ENCODE measurements at regions not wholly inside any gene's neighbourhood (a gene's known extent, or its start where the extent isn't known, plus 50 kb on each side); places are given as distances from the start of the nearest gene placed in this dataset.

DNA sequence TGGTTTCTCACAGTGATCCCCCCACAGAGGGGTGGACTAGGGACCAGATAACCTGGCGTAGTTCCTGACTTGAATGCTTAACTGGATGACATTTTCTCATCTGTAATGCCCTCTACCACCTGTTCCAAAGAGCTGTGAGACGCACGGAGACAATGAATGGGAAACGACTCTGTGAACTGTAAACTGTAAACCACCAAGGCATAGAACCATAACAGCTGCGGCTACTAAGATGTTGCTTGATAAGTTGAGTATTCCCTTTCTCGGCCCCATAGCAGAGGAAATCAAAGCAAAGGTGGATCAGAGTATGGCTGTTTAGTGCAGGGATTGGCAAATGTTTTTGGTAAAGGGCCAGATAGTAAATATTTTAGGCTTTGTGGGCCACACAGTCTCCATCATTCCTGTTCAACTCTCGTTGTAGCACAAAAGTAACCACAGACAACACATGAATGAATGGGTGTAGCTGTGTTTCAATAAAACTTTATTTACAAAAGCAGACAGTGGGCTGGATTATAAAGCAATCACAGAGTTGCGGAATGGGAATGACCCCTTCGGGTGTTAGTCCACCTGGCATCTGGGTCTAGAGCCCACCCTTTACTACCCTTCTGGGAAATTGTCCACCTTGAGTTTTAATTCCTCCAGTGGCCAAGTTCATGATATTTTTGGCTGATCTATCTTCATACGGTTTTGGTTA is 315.2 kb downstream of the RPS6KC1 start:
- Histone ChIP-seq H3K27ac (no peak overlapping the region), H3K4me3 (no peak overlapping the region), H3K9me3 (no peaks in the 10 kb centered on the region), H3K36me3 (no peaks in the 10 kb centered on the region), H3K27me3 (no peaks in the 10 kb centered on the region), H3K4me1 (no peaks in the 10 kb centered on the region)
- no peak for ATAC-seq
- TF ChIP-seq, protein P1, sequence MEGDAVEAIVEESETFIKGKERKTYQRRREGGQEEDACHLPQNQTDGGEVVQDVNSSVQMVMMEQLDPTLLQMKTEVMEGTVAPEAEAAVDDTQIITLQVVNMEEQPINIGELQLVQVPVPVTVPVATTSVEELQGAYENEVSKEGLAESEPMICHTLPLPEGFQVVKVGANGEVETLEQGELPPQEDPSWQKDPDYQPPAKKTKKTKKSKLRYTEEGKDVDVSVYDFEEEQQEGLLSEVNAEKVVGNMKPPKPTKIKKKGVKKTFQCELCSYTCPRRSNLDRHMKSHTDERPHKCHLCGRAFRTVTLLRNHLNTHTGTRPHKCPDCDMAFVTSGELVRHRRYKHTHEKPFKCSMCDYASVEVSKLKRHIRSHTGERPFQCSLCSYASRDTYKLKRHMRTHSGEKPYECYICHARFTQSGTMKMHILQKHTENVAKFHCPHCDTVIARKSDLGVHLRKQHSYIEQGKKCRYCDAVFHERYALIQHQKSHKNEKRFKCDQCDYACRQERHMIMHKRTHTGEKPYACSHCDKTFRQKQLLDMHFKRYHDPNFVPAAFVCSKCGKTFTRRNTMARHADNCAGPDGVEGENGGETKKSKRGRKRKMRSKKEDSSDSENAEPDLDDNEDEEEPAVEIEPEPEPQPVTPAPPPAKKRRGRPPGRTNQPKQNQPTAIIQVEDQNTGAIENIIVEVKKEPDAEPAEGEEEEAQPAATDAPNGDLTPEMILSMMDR (IDR thresholded peaks at IDR 0.05), result no peak
- intact Hi-C loops (cut with DNase I), result no loop called here
- no peak for DNase-seq

DNA sequence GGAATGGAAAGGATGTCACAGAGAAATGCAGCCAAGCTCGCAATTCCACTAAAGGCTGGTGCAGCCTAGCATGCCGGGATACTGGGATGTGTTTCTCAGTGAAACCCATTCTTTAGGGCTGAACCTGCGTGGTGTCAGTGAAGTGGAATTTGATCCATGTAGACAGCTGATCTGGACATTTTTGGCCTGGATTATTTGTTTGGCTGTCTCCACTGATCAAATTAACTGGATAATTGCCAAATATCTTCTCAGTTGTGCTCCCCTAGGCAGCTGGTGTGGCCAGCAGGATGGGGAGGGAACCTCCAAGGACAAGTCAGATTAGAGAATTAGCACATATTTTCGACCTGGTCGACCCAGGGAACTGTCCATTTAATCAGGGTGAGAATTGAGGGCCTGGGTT is 318.4 kb downstream of the RPS6KC1 start:
- TF ChIP-seq, protein P1 (IDR thresholded peaks at IDR 0.05), result no peak
- Histone ChIP-seq H3K4me3 (no peak overlapping the region), H3K27me3 (no peaks in the 10 kb centered on the region), H3K36me3 (no peaks in the 10 kb centered on the region), H3K9me3 (no peaks in the 10 kb centered on the region), H3K27ac (no peak overlapping the region), H3K4me1 (no peaks in the 10 kb centered on the region)
- ATAC-seq (no peak), DNase-seq (no peak)
- intact Hi-C loops (cut with DNase I), result no loop called here

DNA sequence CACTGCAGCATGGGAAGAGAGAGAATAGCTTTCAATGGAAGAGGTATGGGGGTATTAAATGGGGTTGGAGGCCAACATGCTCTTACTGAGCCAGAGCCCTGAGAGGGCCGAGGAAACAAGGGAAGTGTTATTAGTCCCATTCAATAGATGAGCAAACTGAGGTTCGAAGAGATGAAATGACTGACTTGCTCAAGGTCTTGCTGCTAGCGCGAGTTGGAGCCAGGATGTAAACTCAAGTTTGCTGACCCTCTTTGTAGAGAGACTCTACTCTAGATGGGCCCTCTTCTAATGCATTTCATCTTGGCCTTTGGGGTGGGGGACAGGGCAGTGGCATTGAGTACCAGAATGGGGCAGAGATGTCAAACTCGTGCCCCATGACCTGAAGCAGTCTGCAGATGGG is 319.5 kb downstream of the RPS6KC1 start:
- intact Hi-C loops (cut with DNase I), result loop anchor here in 1 of 2 donors (10.0 kb wide), 1 partner anchor 754 kb away; no protein-coding TSS in a partner anchor

DNA sequence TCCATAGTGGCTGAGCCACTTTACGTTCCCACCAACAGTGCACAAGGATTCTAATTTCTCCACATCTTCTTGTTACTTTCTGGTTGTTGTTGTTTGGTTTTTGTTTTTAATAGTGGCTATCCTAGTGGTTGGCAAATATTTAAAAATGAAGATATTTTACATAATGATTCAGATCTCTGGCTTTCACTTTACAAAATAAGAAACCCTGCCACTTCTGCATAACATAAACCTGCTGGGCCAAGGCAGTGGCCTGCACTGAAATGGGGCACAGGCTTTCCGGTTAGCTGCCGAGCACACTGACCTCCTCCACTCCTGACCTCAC is 320.4 kb downstream of the RPS6KC1 start:
- Histone ChIP-seq H3K27me3 (no peaks in the 10 kb centered on the region), H3K36me3 (no peaks in the 10 kb centered on the region), H3K4me1 (no peaks in the 10 kb centered on the region), H3K9me3 (no peaks in the 10 kb centered on the region), H3K4me3 (no peak overlapping the region), H3K27ac (no peak overlapping the region)
- intact Hi-C loops (cut with DNase I), result loop anchor here in 1 of 2 donors (10.0 kb wide), 1 partner anchor 753 kb away; no protein-coding TSS in a partner anchor
- DNase-seq (no peak), ATAC-seq (no peak)
- TF ChIP-seq, protein P1 (IDR thresholded peaks at IDR 0.05), result no peak

More for the DNA sequence above, 319.5 kb downstream of the RPS6KC1 start:
- Histone ChIP-seq H3K9me3 (no peaks in the 10 kb centered on the region), H3K4me3 (no peak overlapping the region), H3K27me3 (no peaks in the 10 kb centered on the region), H3K36me3 (no peaks in the 10 kb centered on the region), H3K4me1 (no peaks in the 10 kb centered on the region), H3K27ac (no peak overlapping the region)
- TF ChIP-seq, protein P1 (IDR thresholded peaks at IDR 0.05), result no peak
- no peak for DNase-seq
- ATAC-seq, result no peak

DNA sequence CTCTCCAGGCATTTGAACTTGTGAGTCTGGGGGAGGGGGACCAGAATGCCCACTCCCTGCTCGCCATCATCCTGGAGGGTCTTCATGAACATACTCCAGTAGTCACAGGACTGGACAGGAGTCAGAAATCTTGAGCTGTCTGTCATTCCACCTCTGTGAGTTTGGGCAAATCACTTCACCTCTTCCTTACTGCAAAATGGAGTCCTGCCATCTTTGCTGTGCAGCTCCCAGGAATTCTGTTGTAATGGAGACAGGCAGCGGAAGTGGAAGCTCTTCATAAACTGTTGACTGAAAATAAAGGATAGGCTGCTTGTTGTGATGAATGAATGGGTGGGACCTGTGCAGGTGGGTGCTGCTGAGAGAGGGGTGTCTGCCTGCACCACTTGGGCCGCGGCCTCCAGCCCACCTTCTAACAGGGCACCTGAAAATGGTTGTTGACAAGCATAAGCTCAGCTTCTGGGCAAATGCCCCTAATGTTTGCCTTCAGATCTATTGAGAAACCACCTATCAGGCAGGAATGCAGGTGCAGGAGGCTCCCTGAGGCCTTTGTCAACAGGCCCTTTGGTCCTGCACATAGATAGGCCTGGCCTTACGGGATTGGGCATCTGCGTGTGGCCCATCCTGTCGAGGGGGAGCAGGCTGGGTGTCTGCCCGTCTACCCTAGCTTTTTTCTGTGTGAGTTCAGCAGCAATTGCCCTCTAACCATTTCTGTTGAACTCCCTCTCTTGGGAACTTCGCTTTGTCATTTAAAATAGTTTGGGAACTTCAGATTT is 321.0 kb downstream of the RPS6KC1 start:
- Histone ChIP-seq H3K36me3 (no peaks in the 10 kb centered on the region), H3K4me3 (no peak overlapping the region), H3K4me1 (no peaks in the 10 kb centered on the region), H3K27ac (no peak overlapping the region), H3K9me3 (no peaks in the 10 kb centered on the region), H3K27me3 (no peaks in the 10 kb centered on the region)
- DNase-seq (no peak), ATAC-seq (no peak)
- intact Hi-C loops (cut with DNase I), result loop anchor here in 1 of 2 donors (10.0 kb wide), 1 partner anchor 753 kb away; no protein-coding TSS in a partner anchor
- TF ChIP-seq, protein P1 (IDR thresholded peaks at IDR 0.05), result no peak

Data from left lung (tissue), 4 donors.